Activated naive CD8-positive, alpha-beta T cell treated with anti-CD3 and anti-CD28 coated beads, Interleukin-2, amount 10 ng/mL, durations not matched to agents 7 days and 5 days (primary cell): ENCODE measurements at regions not wholly inside any gene's neighbourhood (a gene's known extent, or its start where the extent isn't known, plus 50 kb on each side); places are given as distances from the start of the nearest gene placed in this dataset.

Experiments
- ATAC-seq: fragments of 150-1000 bp; cut with Tn5 transposase; one replicate; pipeline ENCODE4 v1.10.0; 2021; ENCODE audit warnings: low read depth, moderate library complexity
- POLR2A ChIA-PET: fragments of 350-600 bp; sonication (Branson Sonifier 250); formaldehyde crosslinking; loops from one replicate; lab custom pipeline; 2021; ENCODE audit warnings: antibody characterized with exemption; lab: Charles Lee
- DNase-seq: peaks from one replicate; pipeline ENCODE4 v3.0.0; 2021
- H3K27ac Mint-ChIP-seq: one replicate; pipeline ENCODE4 v1.8.0; 2022; ENCODE audit warnings: mild to moderate bottlenecking, mixed read lengths
- H3K27me3 Mint-ChIP-seq: one replicate; pipeline ENCODE4 v1.8.0; 2022; ENCODE audit warnings: mild to moderate bottlenecking, moderate library complexity, mixed read lengths
- H3K36me3 Mint-ChIP-seq: one replicate; pipeline ENCODE4 v1.8.0; 2021; ENCODE audit warnings: mild to moderate bottlenecking, mixed read lengths
- H3K4me1 Mint-ChIP-seq: one replicate; pipeline ENCODE4 v1.8.0; 2021; ENCODE audit warnings: mixed read lengths
- H3K4me3 Mint-ChIP-seq: one replicate; pipeline ENCODE4 v1.8.0; 2022; ENCODE audit warnings: mild to moderate bottlenecking, moderate library complexity, mixed read lengths
- H3K9me3 Mint-ChIP-seq: one replicate; pipeline ENCODE4 v1.8.0; 2021; ENCODE audit warnings: mixed read lengths

DNA sequence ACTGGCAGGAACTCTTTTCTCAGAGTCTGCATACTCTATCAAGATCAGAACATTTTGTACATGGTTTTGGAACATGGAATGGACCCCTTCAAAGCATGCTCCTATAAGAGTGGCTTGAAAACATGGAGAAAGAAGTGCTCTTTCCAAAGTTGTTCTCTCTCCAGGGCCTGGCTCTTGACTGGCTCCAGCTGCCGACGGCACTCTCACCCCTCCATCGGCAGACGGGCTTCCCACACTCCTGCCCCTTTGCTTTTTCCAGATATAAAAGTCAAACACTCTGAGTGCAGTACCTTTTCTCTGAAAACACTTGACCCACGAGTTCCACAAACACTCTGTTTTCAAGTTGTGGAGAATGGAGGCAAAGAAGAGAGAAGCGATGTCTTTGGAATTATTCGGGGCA, 72.5 kb upstream of the ONECUT1 start:
- H3K4me1 Mint-ChIP-seq: no peaks in the 10 kb centered on the region
- peaks cover 3% of the 10 kb centered on the region for H3K9me3 Mint-ChIP-seq
- DNase-seq: no peak
- H3K27me3 Mint-ChIP-seq: peaks cover 2% of the 10 kb centered on the region
- H3K36me3 Mint-ChIP-seq: no peaks in the 10 kb centered on the region
- POLR2A ChIA-PET: no interaction called here
- no peak overlapping the region for H3K27ac Mint-ChIP-seq
- no peak overlapping the region for H3K4me3 Mint-ChIP-seq
- no peak for ATAC-seq

DNA sequence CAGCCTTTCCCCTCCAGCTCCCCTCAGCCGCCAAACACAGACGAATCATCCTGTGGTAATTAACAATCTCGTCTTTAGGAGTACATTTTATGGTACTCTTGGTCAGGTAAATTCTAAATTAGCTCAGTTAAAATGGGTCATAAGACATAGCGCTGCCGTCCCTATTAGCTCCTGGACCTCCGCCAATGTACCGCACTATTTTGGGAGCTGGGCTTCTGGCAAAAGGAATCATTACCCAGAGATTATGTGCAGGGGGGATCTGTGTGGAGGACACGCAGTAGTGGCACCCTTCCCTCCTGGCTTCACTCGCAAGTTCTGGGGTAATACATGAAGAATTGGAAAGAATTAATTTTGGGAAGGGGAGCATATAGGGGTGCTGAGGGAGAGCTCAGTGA, 68.6 kb upstream of the ONECUT1 start:
- no peak for ATAC-seq
- Mint-ChIP-seq H3K9me3 (no peaks in the 10 kb centered on the region), H3K27me3 (peaks cover 8% of the 10 kb centered on the region), H3K4me3 (no peak overlapping the region), H3K4me1 (no peaks in the 10 kb centered on the region), H3K27ac (no peak overlapping the region), H3K36me3 (no peaks in the 10 kb centered on the region)
- POLR2A ChIA-PET: no interaction called here
- DNase-seq: no peak

DNA sequence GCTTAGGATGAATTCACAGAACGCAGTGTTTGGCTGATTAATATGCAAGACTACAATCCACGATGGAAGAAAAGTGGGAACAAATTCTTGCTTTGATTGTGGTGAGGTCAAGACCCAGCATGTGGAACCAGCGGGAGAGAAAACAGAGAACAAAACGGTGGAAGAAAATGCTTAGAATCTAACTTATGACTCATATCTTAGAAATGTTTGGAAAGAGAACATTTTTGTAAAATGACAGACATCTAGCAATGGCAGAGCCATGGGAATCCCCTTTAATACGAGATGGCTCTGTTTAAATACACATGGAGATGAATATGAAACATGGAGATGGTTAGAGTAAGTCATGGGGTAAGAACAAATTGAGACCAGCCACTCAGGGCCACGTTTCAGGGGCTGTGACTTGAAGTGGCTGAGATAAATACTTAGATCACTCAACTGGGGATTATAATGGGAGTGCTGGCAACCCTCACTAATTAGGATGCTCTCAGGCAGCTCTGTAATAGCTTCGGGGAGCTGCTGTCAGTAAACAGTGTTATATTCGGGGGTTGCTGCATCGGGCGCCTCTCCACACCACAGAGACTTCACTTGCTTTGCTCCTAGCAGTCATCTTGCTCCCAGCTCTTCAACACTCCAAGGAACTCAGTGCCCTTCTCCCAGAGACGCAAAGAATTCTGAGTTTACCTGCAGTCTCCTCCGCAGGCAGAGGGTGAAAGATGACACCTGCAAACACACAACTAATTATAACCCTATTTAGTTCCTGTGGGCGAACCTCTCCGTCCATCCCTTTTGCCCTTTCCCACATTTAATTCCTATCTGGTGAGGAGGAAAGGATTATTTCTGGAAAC, 68.0 kb upstream of the ONECUT1 start:
- no peak for DNase-seq
- Mint-ChIP-seq H3K4me3 (no peak overlapping the region), H3K9me3 (no peaks in the 10 kb centered on the region), H3K27ac (no peak overlapping the region), H3K4me1 (no peaks in the 10 kb centered on the region), H3K27me3 (peaks cover 9% of the 10 kb centered on the region), H3K36me3 (no peaks in the 10 kb centered on the region)
- POLR2A ChIA-PET: no interaction called here
- ATAC-seq: no peak

DNA sequence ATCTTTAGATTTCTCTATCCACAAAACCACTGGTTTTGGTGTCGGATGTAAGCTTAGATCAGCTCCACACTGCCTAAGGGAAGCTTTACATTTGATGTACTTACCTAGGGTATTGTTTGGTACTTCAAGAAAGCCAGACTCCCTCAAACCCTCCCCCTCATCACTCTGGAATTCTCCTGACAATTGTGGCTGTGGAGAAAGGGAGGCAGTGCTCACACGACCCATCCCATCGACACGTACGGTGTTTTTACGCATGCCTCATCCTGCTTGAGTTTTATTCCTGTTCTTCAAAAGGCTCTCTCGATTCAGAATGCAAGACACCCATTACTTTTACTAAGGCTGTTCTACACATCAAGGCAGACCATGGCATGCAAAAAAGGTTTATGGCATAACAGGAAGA, 67.3 kb upstream of the ONECUT1 start:
- no peaks in the 10 kb centered on the region for H3K9me3 Mint-ChIP-seq
- no peak overlapping the region for H3K4me3 Mint-ChIP-seq
- DNase-seq: no peak
- H3K27ac Mint-ChIP-seq: no peak overlapping the region
- H3K27me3 Mint-ChIP-seq: peaks cover 9% of the 10 kb centered on the region
- POLR2A ChIA-PET: no interaction called here
- ATAC-seq: no peak
- no peaks in the 10 kb centered on the region for H3K36me3 Mint-ChIP-seq
- no peaks in the 10 kb centered on the region for H3K4me1 Mint-ChIP-seq

DNA sequence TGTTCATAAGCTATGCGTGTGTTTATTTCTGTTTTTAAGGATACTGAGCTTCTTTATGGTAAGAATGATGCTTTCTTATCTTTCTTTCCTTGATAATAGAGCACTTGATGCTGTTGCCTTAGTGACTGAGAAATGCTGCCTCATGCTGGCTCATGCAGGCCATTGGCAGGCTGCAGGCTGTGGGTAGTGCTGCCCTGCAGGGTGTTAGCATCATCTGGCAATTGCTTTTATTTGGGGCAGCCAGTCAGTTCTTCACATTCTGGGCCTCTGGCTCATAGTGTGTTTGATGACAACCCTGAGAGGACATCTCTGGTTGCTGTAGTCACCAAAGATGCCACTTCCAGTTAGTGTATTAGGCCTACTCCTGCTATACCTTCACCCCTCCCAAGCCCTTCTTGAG, 66.2 kb upstream of the ONECUT1 start:
- Mint-ChIP-seq H3K36me3 (no peaks in the 10 kb centered on the region), H3K4me3 (no peak overlapping the region), H3K4me1 (no peaks in the 10 kb centered on the region), H3K9me3 (no peaks in the 10 kb centered on the region), H3K27ac (no peak overlapping the region), H3K27me3 (peaks cover 9% of the 10 kb centered on the region)
- DNase-seq (no peak), ATAC-seq (no peak)
- POLR2A ChIA-PET: no interaction called here

DNA sequence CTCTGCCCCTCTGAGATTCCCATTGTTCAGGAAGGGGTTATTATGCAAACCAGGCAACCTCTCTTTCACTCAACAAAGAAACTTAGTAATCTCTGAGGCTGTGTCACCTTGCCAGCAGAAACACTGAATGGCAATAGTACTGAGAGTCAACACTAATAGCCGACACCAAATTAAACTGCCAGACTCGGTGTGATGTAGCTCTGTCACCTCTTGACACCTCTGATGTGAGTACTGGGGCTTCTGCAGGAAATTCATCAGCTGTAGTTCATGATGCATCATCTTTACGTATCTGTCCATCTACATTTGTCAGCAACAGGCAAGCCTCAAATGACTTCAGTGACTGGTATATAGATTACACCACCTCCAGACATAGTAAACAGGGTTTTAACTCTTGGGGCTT, 65.0 kb upstream of the ONECUT1 start:
- H3K4me3 Mint-ChIP-seq: no peak overlapping the region
- no peak for ATAC-seq
- H3K27ac Mint-ChIP-seq: no peak overlapping the region
- H3K9me3 Mint-ChIP-seq: no peaks in the 10 kb centered on the region
- H3K36me3 Mint-ChIP-seq: no peaks in the 10 kb centered on the region
- no peaks in the 10 kb centered on the region for H3K4me1 Mint-ChIP-seq
- DNase-seq: no peak
- peaks cover 9% of the 10 kb centered on the region for H3K27me3 Mint-ChIP-seq
- POLR2A ChIA-PET: no interaction called here

DNA sequence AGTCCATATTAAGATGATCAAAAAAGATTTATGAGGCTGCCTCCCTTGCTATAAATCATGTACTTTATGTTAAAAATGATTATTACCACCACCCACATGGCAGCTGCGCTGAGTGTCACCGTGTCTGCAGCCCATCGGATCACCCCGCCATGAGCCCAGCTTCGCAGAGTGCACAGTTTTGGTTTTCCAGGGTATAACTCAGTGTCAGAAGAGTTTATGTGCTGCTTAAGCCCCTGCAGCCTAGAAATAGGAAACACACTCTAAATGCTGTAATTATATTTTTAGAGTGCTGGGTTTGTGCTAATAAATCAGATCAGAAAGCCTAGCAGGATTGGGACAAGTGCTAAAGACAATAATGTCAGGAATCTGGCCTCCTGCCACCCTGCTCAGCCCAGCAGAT, 54.7 kb upstream of the ONECUT1 start:
- Mint-ChIP-seq H3K4me1 (no peaks in the 10 kb centered on the region), H3K27me3 (peaks cover 11% of the 10 kb centered on the region), H3K36me3 (no peaks in the 10 kb centered on the region), H3K9me3 (peaks cover 2% of the 10 kb centered on the region), H3K4me3 (no peak overlapping the region), H3K27ac (no peak overlapping the region)
- POLR2A ChIA-PET: no interaction called here
- DNase-seq (no peak), ATAC-seq (no peak)
